PC-9 (cell line): ENCODE measurements at regions not wholly inside any gene's neighbourhood (a gene's known extent, or its start where the extent isn't known, plus 50 kb on each side); places are given as distances from the start of the nearest gene placed in this dataset.

Experiments used
- BruUV-seq: library from RNA; stranded (reverse); fragments of 400-500 nt; replicated peaks from 2 replicates; lab custom pipeline; 2021; lab: Mats Ljungman, UMichigan
- CTCF ChIA-PET: fragments of 300-600 bp; sonication (Branson Sonifier 250); formaldehyde crosslinking; loops from one replicate; lab custom pipeline; 2022; ENCODE audit warnings: antibody characterized with exemption; lab: Charles Lee
- POLR2A ChIA-PET: fragments of 300-600 bp; sonication (Branson Sonifier 250); formaldehyde crosslinking; loops from one replicate; lab custom pipeline; 2022; ENCODE audit warnings: antibody characterized with exemption; ENCODE audit not compliant: unreplicated experiment; lab: Charles Lee
- DNase-seq, 2 experiments: peaks; one replicate each; pipeline versions ENCODE4 v3.0.0 to v3.0.0-alpha.2; 2015 to 2022; ENCODE audit warnings: mixed read lengths in 1 of 2
- H2AFZ ChIP-seq: fragments of 200-600 bp; sonication (generic); 2 replicates; pipeline ENCODE4 v1.8.1; 2017; ENCODE audit warnings: antibody characterized with exemption
- H3F3A ChIP-seq: fragments of 200-600 bp; sonication (generic); 2 replicates; pipeline ENCODE4 v1.8.1; 2017; ENCODE audit warnings: antibody characterized with exemption, mild to moderate bottlenecking, low read depth; ENCODE audit not compliant: insufficient read depth
- H3K27ac ChIP-seq: fragments of 200-600 bp; sonication (generic); 2 replicates; pipeline ENCODE4 v1.6.1; 2016; ENCODE audit warnings: mixed run types
- H3K27me3 ChIP-seq: fragments of 200-600 bp; sonication (generic); 2 replicates; pipeline ENCODE4 v1.6.1; 2016; ENCODE audit warnings: low read depth, mixed run types; ENCODE audit not compliant: insufficient read depth
- H3K36me3 ChIP-seq: fragments of 200-600 bp; sonication (generic); 2 replicates; pipeline ENCODE4 v1.6.1; 2016; ENCODE audit warnings: low read depth, mixed run types
- H3K4me1 ChIP-seq: fragments of 200-600 bp; sonication (generic); replicated peaks from 2 replicates; pipeline ENCODE4 v1.6.1; 2016; ENCODE audit warnings: mixed run types; ENCODE audit not compliant: insufficient read depth
- H3K4me2 ChIP-seq: fragments of 200-600 bp; sonication (generic); 2 replicates; pipeline ENCODE4 v1.6.1; 2017; ENCODE audit warnings: mixed run types
- H3K4me3 ChIP-seq: fragments of 200-600 bp; sonication (generic); 2 replicates; pipeline ENCODE4 v1.6.1; 2016; ENCODE audit warnings: mixed run types
- H3K79me2 ChIP-seq: fragments of 200-600 bp; sonication (generic); 2 replicates; pipeline ENCODE4 v1.6.1; 2017; ENCODE audit warnings: low read depth, mixed run types
- H3K9me2 ChIP-seq: fragments of 200-600 bp; sonication (generic); 2 replicates; pipeline ENCODE4 v1.8.1; 2017; ENCODE audit warnings: mild to moderate bottlenecking; ENCODE audit not compliant: insufficient read depth
- H3K9me3 ChIP-seq: fragments of 200-600 bp; sonication (generic); 2 replicates; pipeline ENCODE4 v1.8.1; 2016; ENCODE audit warnings: low read depth; ENCODE audit not compliant: insufficient read depth
- H4K20me1 ChIP-seq: fragments of 200-600 bp; sonication (generic); 2 replicates; pipeline ENCODE4 v1.8.1; 2017; ENCODE audit not compliant: insufficient read depth
- EZH2 ChIP-seq: fragments of 200-600 bp; sonication (generic); IDR thresholded peaks from 2 replicates; pipeline ENCODE4 v1.8.0; 2017; ENCODE audit warnings: antibody characterized with exemption, low read depth
- intact Hi-C: fragments of 100-400 bp; cut with micrococcal nuclease; formaldehyde crosslinking; loops from one replicate; pipeline ENCODE4 v1.10.0; 2022; ENCODE audit not compliant: unreplicated experiment
- TF ChIP-seq, protein P1 (sequence below): fragments of 200-600 bp; sonication (generic); conservative IDR thresholded peaks from 2 replicates; pipeline ENCODE4 v1.6.1; 2017; ENCODE audit warnings: mixed run types, antibody characterized with exemption, mild to moderate bottlenecking, moderate library complexity

DNA sequence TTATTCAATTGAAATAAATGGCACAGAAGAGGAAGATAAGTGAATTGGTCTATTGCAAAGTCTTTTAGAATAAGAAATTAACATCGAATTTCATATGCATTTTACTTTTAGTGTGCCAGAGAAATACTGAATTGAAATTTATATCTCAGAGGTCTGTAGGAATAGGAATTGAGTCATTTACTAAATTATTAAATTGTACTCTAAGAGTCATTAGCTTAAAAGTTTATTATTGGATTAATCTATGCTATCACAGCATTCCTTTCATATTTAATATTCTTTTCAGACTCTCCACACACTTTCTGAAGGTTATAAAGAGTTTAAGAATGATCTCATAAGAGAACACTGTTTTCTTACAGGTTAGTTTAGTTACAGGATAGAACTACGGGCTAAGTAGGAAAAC is 2711.5 kb downstream of the ARAP2 start:
- BruUV-seq: no TSS peak

DNA sequence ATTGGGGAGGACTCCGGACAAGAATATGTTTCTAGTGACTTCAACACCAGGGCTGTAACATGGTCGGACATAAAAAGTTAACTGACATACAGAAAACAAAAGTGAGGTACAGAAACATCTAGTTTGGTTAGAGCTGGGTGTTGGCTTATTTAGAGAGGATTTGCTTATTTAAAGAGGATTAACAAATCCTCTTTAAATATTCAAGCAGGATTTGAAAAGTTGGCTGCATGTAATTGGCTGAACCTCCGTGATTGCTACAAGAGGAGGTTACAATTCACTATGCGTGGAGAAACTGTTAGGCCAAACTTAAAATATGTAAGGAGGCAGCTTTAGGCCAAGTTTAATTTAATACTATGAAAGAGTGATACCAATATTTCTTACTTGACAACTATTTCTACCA is 2707.4 kb downstream of the ARAP2 start:
- Histone ChIP-seq H3K27ac (no peak overlapping the region), H3K9me2 (0 out of 2 replicates have a peak, but pooled peaks cover 4% of the 10 kb centered on the region), H4K20me1 (no peaks in the 10 kb centered on the region), H3K79me2 (no peaks in the 10 kb centered on the region), H3K4me1 (no peaks in the 10 kb centered on the region), H2AFZ (no peak overlapping the region), H3K4me3 (no peak overlapping the region), H3K4me2 (no peak overlapping the region), H3K36me3 (no peaks in the 10 kb centered on the region), H3K9me3 (no peaks in the 10 kb centered on the region), H3K27me3 (no peaks in the 10 kb centered on the region), H3F3A (no peaks in the 10 kb centered on the region)
- CTCF ChIA-PET: no interaction called here
- no peak for TF ChIP-seq EZH2
- TF ChIP-seq, protein P1, sequence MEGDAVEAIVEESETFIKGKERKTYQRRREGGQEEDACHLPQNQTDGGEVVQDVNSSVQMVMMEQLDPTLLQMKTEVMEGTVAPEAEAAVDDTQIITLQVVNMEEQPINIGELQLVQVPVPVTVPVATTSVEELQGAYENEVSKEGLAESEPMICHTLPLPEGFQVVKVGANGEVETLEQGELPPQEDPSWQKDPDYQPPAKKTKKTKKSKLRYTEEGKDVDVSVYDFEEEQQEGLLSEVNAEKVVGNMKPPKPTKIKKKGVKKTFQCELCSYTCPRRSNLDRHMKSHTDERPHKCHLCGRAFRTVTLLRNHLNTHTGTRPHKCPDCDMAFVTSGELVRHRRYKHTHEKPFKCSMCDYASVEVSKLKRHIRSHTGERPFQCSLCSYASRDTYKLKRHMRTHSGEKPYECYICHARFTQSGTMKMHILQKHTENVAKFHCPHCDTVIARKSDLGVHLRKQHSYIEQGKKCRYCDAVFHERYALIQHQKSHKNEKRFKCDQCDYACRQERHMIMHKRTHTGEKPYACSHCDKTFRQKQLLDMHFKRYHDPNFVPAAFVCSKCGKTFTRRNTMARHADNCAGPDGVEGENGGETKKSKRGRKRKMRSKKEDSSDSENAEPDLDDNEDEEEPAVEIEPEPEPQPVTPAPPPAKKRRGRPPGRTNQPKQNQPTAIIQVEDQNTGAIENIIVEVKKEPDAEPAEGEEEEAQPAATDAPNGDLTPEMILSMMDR: no peak
- DNase-seq: no peak
- intact Hi-C loops: no loop called here
- BruUV-seq: no TSS peak
- POLR2A ChIA-PET: no interaction called here

More for the DNA sequence above, 2711.5 kb downstream of the ARAP2 start:
- no peaks in the 10 kb centered on the region for H4K20me1 ChIP-seq
- no peaks in the 10 kb centered on the region for H3K36me3 ChIP-seq
- H2AFZ ChIP-seq: no peak overlapping the region
- H3K9me2 ChIP-seq: 0 out of 2 replicates have a peak, but pooled peaks cover 4% of the 10 kb centered on the region
- intact Hi-C loops: no loop called here
- no peaks in the 10 kb centered on the region for H3K27me3 ChIP-seq
- H3F3A ChIP-seq: no peaks in the 10 kb centered on the region
- no peaks in the 10 kb centered on the region for H3K9me3 ChIP-seq
- H3K27ac ChIP-seq: no peak overlapping the region
- no peaks in the 10 kb centered on the region for H3K79me2 ChIP-seq
- H3K4me3 ChIP-seq: no peak overlapping the region
- no peak overlapping the region for H3K4me2 ChIP-seq
- no peak for DNase-seq
- POLR2A ChIA-PET: no interaction called here
- no peak for TF ChIP-seq EZH2
- TF ChIP-seq, protein P1: no peak
- CTCF ChIA-PET: no interaction called here
- no peaks in the 10 kb centered on the region for H3K4me1 ChIP-seq

DNA sequence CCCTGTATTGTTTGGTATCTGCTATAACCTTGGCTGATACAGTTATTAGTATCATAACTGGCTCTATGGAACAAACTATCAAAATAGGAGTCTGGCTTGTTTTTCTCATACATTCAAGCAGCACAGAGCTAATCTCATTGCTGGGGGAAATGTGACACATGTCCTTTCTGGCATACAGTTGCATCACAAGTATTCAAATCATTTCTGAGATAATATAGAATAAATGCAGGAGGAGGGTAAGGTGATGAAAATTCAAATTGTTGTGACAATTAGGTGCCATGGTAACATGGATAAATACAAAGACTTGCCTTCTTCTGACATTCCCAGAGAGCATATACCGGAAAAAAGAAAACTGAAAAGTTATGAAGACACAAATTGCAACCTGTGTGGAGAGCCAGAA is 2706.8 kb downstream of the ARAP2 start:
- H3K9me3 ChIP-seq: no peaks in the 10 kb centered on the region
- H3F3A ChIP-seq: no peaks in the 10 kb centered on the region
- no peak overlapping the region for H3K27ac ChIP-seq
- intact Hi-C loops: no loop called here
- CTCF ChIA-PET: no interaction called here
- H3K79me2 ChIP-seq: no peaks in the 10 kb centered on the region
- H2AFZ ChIP-seq: no peak overlapping the region
- no peaks in the 10 kb centered on the region for H3K36me3 ChIP-seq
- no peak for TF ChIP-seq EZH2
- TF ChIP-seq, protein P1: no peak
- H3K4me2 ChIP-seq: no peak overlapping the region
- DNase-seq: no peak
- no peaks in the 10 kb centered on the region for H4K20me1 ChIP-seq
- H3K27me3 ChIP-seq: no peaks in the 10 kb centered on the region
- no peaks in the 10 kb centered on the region for H3K4me1 ChIP-seq
- 0 out of 2 replicates have a peak, but pooled peaks cover 4% of the 10 kb centered on the region for H3K9me2 ChIP-seq
- no TSS peak for BruUV-seq
- H3K4me3 ChIP-seq: no peak overlapping the region
- POLR2A ChIA-PET: no interaction called here
